NOMO-1 treated with dmso at 0.1 percent for 144 hours (cell line): ENCODE measurements at regions not wholly inside any gene's neighbourhood (a gene's known extent, or its start where the extent isn't known, plus 50 kb on each side); places are given as distances from the start of the nearest gene placed in this dataset.
"Not testable (repeated sequence)": the region's sequence is repeated elsewhere in the genome, so short reads cannot be mapped to it uniquely, and the experiment has no call there.

ENCODE experiments used
- DNase-seq: peaks from one replicate; lab custom pipeline; 2025; ENCODE audit not compliant: unreplicated experiment; lab: John Stamatoyannopoulos, UW

DNA sequence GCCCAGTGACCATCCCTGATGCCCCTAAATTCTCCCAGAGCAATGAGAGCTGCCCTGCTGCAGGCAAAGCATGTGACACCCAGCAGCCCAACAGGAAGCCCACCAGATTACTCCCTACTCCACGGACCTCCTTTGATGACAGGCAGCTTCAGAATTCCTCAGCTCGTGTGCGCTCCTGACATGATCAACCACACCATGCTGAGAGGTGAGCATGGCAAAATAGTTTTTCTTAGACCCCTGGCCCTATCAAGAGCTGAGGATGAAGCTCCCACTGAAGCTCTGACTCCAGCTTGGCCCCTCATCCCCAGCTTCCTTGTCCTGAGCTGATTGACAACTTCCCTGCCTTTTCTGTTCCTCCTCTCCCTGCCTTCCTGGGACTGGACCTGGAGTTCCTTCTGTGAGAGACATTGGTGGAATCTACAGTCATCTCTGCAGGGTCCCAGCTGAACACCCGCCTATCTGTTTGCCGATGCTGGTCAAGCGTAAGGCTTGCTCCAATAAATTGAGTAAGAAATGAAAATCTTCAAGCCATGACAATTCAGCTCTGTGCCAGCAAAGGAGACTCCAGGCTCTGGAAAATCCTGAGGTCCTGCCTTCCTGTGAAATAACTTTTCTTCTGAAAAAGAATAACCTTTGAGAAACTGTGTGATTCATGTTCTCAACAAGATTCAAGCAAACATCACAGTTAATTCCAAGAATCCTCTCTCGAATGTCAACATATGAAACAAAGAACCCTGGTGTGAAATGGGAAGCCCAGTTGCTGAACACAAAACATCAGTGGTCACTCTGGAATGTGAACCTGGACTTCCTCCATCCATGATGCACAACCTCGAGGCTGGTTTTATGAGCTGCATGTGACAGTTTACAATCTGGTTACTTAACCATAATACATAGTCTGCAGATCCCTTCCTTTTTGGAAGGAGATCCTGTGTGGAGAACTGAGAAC is 201.1 kb downstream of the SPP2 start:
- no peak for DNase-seq

DNA sequence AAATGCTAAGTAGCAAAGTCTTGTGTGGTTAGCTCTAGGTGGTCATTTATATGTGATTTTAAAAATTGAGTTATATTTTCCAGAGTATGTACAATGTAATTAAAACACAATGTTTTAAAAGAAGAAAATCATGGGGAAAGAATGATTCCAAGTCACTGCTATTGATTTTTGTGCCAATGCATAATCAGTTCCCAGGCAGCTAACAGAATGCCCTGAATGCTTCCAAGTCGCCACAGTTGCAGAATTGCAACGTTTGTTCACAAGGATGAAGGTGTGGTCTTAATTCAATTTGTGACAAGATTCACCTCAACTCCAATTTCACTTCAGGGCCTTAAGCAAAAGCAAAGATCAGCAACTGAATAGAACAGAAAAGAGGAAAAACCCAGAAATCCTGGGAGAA is 200.4 kb downstream of the SPP2 start:
- DNase-seq, result no peak

DNA sequence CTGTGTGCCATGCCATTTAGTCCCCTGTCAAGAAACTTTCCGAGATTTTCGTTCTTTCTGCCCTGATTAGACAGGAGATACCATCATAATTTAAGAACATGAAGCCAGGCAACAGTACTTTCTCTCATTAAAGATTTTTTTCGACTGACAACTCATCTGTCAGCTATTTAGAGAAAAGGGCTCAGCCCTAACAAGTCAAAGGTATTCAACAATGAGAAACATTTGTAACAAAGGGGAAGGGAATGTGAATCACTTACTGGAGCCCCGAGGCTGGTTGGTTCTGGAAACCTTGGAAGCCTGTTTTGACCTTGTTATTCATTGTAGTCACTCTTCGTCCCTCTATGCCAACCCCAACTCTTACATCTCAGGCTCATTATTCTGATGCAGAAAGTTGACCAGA is 199.4 kb downstream of the SPP2 start:
- no peak for DNase-seq

DNA sequence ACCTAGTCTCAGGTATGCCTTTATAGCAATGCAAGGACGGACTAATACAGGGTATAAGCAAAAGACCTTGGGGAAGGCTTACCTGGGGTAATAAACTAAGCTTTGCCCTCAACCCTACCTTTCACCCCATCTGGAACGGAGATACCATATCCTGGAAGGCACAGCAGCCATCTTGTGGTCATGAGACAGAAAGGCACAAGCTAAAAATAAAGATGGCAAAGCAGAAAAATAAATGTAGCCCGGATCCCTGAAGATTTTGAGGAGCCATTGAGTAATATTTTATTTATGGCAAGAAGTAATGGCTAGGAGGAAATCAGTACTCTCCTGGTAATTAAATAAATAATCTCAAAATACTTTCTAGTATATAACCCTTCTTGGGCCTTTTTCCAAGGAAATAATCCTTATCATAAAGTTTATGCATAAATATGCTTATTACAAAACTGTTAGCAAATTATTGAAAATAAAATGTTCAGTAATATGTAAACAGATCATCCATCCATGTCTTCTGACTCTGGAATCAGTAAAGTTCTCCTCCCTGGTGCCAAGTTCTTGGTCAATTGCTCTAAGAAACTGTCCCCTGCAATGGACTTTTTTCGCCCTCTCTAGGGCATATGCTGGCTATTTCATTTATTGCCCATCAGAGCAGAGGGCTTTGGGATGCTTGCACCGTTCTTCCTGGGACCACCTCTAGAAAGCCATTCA is 198.7 kb downstream of the SPP2 start:
- no peak for DNase-seq

DNA sequence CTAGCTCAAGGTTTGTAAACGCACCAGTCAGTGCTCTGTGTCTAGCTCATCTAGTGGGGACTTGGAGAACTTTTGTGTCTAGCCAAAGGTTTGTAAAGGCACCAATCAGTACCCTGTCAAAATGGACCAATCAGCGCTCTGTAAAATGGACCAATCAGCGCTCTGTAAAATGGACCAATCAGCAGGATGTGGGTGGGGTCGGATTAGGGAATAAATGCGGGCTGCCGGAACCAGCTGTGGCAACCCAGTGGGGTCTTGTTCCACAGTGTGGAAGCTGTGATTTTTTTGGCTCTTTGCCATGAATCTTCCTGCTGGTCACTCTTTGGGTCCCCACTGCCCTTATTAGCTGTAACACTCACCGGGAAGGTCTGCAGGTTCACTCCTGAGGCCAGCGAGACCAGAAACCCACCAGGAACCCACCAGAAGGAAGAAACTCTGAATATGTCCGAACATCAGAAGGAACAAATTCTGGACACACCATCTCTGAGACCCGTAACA is 197.8 kb downstream of the SPP2 start:
- DNase-seq, result not testable (repeated sequence)

DNA sequence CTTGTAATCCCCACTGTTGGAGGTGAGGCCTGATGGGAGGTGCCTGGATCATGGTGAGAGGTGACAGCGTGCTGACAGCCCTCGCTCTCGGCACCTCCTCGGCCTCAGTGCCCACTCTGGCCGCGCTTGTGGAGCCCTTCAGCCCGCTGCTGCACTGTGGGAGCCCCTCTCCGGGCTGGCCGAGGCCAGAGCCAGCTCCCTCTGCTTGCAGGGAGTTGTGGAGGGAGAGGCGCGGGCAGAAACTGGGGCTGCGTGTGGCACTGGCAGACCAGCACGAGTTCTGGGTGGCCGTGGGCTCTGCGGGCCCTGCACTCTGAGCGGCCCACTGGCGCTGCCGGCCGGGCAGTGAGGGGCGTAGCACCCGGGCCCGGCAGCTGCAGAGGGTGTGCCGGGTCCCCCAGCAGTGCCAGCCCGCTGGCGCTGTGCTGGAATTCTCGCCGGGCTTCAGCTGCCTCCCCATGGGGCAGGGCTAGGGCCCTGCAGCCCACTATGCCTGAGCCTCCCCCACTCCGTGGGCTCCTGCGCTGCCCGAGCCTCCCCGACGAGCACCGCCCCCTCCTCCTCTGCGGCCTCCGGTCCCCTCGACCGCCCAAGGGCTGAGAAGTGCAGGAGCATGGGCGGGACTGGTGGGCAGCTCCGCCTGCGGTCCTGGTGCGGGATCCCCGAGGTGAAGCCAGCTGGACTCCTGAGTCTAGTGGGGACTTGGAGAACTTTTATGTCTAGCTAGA is 197.1 kb downstream of the SPP2 start:
- no peak for DNase-seq

DNA sequence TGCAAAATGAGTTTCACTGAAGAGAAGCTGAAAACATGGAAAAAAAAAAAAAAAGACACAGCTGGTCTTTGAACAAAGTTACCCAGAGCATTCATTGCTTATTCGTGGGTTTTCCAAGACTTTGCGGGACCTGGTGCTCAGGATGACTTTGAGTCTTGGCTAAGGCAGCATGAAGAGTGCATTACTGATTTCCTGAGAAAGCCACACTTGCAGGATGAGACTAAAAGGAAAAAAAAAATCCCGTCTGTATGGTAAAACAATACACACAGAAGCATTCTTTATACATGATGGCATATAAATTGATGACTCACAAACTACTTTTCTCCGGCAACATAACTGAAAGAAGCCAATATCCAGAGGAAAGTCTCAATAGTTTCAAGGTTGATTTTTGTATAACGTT is 195.4 kb downstream of the SPP2 start:
- no peak for DNase-seq

DNA sequence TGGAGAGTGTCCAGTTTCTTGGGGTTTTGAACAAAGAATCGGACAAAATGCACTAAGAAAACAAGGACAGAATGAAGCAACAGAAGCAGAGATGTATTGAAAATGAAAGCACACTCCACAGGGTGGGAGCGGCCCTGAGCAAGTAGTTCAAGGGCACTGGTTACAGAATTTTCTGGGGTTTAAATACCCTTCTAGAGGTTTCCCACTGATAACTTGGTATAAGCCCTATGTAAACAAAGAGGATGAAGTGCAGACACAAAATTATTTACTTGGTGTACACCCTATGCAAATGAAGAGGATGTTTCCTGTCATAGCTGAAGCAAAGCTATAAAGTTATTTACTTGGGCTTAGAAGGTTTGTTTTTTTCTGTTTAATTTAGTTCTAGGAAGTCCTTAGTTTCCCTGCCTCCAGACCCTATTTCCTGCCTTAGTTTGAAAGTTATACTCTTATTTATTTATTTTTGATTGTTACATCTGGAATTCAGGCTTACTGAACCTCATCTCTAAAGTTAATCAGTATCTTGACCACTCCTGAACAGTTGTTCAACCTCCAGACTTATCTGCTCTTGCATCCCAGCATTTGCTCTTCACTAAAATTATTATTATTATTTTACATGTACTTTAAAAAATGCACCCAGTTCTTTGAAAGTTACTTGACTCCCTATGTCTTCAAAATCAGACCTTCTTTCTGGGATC is 193.5 kb downstream of the SPP2 start:
- no peak for DNase-seq

DNA sequence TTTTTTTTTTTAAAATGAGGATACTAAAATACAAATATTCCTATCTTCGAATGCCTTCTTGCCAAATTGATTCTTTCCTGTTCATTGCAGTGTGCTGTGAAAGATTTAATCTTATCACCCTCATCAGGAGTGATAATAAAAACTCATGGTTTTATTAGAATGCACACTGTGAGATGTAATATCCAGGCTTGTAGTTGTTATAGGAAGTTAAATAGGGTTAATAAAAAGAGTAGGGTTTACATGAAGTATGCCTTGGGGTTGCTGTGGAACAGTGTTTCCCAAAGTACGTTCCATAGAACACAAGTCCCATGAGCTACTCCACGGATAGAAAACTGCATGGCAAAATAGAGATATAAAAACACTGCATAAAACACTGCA is 191.9 kb downstream of the SPP2 start:
- DNase-seq, result no peak

DNA sequence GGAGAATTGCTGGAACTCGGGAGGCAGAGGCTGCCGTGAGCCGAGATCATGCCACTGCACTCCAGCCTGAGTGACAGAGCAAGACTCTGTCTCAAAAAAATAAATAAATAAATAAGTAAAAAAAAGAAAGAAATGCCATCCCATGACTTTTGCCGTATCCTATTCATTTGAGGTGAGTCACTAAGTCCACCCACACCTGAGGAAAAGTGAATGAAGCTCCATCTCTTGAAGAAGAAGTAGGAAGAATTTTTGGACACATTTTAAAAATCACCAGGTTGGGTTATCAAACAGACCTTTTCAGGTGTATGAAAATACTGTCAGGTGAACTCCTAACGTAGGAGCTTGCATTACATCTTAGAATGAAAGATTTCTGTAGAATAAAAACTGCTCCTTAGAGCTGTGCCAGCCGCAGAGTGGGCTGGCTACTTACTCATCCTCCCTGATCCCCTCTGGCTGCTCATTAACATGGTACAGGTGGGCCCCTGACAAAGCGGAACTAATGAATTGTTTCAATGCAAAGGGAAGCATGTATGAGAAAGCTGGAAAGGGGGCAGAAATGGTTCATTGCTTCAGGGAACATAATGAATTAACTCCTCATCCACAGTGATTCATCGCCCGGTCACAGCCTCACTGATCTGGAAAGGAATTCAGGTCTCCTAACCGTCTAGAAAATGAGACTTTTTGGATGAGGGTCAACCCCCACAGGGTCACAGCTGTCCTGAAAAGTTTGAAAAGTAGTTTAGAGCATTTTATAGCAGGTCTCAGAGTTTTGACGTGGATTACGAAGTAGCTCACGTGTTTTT is 191.4 kb downstream of the SPP2 start:
- DNase-seq, result no peak

DNA sequence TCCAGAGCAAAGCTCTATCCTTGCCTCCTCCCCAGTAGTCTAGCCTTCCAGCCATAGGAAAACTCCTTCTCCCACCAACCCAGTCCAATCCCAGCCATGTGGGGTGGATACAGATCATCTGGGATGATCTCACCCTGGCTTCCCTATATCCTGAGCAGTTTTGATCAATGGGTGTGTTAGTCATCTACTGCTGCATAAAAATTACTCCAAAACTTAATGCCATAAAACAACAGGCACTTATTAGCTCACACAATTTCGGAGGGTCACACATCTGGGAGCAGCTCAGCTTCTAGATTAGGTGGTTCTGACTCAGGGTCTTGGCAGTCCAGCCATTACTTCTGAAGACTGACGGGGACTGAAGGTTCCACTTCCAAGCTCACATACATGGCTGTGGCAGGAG is 190.4 kb downstream of the SPP2 start:
- no peak for DNase-seq

DNA sequence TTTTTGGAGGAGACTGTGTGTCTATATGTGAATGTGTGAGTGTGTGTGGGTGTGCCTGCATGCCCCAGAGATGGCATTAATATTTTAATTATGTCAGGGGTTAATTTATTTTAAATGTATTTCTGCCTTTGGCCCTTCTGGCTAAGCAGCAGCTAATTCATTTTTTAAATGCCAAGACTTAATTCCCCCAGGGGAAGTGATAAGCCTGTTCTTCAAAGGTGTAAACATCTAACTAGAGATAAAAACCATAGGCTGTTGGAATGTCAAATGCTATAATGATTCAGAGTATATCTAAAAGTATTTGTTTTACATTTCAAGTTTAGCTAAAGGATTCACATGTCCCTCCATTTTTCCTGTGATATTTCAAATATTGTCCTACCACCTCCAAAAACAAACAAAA is 184.7 kb downstream of the SPP2 start:
- no peak for DNase-seq

DNA sequence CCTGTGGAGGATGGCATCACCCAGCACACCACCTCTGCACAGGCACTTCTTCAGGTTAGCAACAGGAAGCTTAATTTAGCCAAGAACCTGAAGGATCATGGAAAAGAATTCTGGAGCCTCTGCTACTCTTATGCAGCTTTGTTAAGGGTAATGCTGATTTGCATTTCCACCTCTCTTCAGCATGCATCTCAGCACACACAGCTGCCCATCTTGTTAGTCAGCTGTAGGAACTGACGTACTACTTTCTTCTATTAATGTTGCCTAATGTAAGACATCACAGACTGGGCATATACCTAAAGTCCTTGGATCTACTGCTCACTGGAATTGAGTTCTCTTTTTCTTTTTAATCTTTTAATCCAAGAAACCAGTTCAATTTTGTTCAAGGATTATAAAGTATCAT is 181.0 kb downstream of the SPP2 start:
- no peak for DNase-seq

DNA sequence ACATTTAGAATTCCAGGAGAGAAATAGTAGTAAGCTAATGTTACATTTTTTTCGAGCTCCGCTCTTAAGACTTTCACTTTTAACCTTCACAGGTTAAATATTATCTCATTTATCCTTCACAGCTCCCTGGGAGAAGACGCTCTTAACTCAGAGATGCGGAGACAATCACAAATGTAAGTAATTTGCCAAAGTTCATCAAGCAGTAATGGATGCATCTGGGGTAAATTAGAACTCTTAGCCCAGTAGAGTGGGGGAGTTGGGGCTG is 168.5 kb downstream of the SPP2 start:
- DNase-seq, result no peak

DNA sequence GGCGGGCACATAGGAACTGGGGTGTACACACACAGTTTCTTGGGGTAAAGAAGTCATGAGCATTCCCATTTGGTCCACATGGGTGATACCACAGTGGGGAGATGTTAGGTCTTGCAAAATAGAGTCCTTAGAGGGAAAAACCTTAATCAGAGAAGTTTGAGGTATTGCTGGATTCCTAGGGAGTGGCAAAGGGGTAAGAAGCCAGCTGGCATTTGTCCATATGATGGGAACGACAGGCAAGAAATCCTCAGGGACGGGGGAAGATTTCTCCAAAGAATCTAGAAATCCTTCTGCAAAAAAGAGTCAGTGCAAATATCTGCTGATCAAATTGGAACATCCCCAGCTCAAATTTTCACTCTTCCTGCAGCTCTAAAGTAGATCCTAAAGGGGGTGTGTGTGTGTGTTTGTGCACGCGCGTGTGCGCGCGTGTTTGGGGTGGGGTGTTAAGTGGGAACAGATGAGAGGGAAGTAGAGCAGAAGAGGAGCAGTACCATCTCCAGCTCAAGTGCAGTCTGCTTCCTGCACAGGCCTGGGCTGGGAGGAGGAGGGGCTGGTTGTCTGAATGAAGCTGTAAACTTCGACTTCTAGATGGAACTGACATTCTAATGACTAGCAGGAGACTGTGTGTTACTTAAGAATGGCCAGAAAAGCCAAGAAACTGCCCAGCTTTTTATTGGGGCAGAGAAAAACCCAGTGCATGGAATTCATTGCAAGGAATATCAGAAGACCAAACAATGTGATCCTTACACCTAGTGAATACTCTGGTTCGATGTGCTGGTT is 168.0 kb downstream of the SPP2 start:
- DNase-seq, result no peak

DNA sequence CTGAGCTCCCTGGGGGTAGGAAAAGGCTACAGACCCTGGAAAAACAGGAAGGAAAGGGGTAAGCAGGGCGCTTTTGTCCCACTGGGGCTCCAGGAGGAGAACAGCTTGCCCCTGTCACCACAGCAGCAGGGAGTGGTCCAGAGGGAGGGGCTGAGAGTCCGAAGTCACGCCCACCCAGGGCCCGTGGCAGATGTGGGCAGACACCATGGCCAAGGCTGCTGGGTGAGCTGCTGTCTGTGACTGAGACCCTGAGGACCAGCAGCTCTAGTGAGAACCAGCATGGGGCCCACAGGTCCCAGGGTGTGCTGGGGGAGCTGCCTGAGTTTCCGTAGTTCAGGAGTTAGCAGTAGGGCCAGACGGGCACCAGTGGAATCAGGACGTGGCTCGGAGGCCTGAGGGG is 162.0 kb downstream of the SPP2 start:
- DNase-seq, result no peak

DNA sequence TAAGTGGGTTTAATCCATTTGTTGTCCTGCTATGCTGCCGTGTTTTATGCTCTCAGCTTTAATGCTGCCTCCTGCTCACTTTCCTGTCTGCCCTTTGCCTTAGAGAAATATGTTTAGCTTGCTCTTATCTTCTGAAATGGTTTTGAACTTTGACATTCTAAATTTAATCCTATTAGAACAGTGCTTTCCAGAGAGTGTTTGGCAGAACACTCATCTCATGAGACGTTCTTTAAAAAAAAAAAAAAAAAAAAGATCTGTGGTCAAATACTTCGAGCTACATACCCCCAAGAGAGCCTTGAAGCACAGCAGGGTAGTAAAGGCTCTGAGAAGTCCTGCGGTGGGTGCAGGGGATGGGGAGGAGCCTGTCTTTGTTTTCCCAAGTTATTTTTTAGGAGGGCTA is 161.3 kb downstream of the SPP2 start:
- no peak for DNase-seq

DNA sequence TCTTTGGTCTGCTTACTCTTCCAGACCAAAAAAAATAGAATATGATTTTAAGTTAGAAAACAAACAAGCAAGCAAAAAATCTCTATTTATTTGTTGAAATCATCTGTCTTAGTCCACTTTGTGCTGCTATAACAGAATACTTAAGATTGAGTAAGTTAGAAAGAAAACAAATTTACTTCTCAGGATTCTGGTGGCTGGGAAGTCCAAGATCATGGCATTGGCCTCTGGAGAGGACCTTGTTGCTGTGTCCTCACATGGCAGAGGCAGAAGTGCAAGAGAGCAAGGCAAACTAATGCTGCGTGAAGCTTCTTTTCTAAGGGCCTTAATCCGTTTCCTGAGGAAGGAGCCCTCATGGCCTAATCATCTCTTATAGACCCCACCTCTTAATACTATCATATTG is 156.2 kb downstream of the SPP2 start:
- DNase-seq, result no peak

DNA sequence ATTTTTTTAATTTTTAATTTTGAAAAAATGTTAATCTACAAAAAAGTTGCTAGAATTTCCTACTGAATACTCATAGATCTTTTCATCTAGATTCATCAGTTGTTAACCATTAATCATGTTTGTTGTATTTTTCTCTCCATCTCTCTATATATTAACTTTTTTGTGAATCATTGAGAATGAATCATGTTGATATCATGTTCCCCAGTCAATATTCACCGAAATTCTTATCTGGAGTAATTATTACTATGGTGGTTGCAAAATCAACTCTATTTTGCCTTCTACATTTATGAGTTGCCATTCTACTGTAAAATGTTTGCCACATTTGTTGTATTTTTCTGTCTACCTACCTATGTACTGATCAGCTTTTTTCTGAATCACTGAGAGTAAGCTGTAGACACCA is 154.0 kb downstream of the SPP2 start:
- no peak for DNase-seq
